Ishikawa (cell line): ENCODE measurements at regions not wholly inside any gene's neighbourhood (a gene's known extent, or its start where the extent isn't known, plus 50 kb on each side); places are given as distances from the start of the nearest gene placed in this dataset.

Source experiments
- CEBPB ChIP-seq: IDR thresholded peaks from 2 replicates; pipeline ENCODE4 v1.6.1; 2012
- RAD21 ChIP-seq: IDR thresholded peaks from 2 replicates; pipeline ENCODE4 v1.6.1; 2012; ENCODE audit warnings: low read depth
- REST ChIP-seq: IDR thresholded peaks from 2 replicates; pipeline ENCODE4 v1.6.1; 2012; ENCODE audit warnings: low read depth, mild to moderate bottlenecking

GRCh38 chr14:83664389-83664788, 1865.6 kb upstream of the FLRT2 start:
- no peak for TF ChIP-seq REST
- TF ChIP-seq RAD21, result no peak
- no peak for TF ChIP-seq CEBPB
